Uterus (tissue), 2 donors: ENCODE measurements at regions not wholly inside any gene's neighbourhood (a gene's known extent, or its start where the extent isn't known, plus 50 kb on each side); places are given as distances from the start of the nearest gene placed in this dataset.

ENCODE experiments used
- POLR2A ChIP-seq, 2 donors: fragments of 450-650 bp; IDR thresholded peaks; one replicate each; pipeline ENCODE4 v1.6.1; 2016; ENCODE audit warnings: antibody characterized with exemption in 2 of 2, mild to moderate bottlenecking in 1 of 2, moderate library complexity in 1 of 2
- TF ChIP-seq, protein P1 (sequence below), 4 experiments: fragments of 200-600 bp in 2 of 4; fragments of 450-650 bp in 2 of 4; sonication (generic) in 2 of 4; IDR thresholded peaks; one replicate each; pipeline ENCODE4 v1.5.1; 2016 to 2019; ENCODE audit warnings: antibody characterized with exemption in 4 of 4, mild to moderate bottlenecking in 2 of 4, moderate library complexity in 1 of 4

DNA sequence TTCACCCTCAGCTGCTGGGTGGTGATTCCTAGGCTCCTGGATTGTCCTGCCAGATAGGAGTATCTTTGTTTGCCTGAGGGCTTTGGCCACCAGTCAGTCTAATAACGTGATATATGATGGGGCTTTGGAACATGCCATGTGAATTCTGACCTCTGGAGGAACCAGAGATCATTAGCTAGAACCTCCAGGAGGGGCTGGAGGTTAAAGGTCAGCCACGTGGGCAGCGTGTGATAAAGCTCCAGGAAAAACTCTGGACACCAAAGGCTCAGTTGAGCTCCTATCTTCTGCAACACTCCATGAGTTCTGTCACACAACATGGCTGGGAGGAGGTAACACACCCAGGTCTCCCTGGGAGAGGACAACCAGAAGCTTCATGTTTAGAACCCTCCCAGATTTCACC lies 251.1 kb downstream of the DAD1 start:
- no peak for TF ChIP-seq POLR2A (IDR thresholded peaks at IDR 0.05)
- TF ChIP-seq, protein P1, sequence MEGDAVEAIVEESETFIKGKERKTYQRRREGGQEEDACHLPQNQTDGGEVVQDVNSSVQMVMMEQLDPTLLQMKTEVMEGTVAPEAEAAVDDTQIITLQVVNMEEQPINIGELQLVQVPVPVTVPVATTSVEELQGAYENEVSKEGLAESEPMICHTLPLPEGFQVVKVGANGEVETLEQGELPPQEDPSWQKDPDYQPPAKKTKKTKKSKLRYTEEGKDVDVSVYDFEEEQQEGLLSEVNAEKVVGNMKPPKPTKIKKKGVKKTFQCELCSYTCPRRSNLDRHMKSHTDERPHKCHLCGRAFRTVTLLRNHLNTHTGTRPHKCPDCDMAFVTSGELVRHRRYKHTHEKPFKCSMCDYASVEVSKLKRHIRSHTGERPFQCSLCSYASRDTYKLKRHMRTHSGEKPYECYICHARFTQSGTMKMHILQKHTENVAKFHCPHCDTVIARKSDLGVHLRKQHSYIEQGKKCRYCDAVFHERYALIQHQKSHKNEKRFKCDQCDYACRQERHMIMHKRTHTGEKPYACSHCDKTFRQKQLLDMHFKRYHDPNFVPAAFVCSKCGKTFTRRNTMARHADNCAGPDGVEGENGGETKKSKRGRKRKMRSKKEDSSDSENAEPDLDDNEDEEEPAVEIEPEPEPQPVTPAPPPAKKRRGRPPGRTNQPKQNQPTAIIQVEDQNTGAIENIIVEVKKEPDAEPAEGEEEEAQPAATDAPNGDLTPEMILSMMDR (IDR thresholded peaks at IDR 0.05) = no peak
